Esophagus mucosa (tissue), 1 donor: ENCODE measurements at regions not wholly inside any gene's neighbourhood (a gene's known extent, or its start where the extent isn't known, plus 50 kb on each side); places are given as distances from the start of the nearest gene placed in this dataset.
"Not testable (repeated sequence)": the region's sequence is repeated elsewhere in the genome, so short reads cannot be mapped to it uniquely, and the experiment has no call there.

ENCODE experiments used
- ATAC-seq: fragments of 200-7000 bp; cut with Tn5 transposase; one replicate; pipeline ENCODE4 v1.9.1; 2020
- donor health status: DM: yes; HTN: yes; CAD: no.

DNA sequence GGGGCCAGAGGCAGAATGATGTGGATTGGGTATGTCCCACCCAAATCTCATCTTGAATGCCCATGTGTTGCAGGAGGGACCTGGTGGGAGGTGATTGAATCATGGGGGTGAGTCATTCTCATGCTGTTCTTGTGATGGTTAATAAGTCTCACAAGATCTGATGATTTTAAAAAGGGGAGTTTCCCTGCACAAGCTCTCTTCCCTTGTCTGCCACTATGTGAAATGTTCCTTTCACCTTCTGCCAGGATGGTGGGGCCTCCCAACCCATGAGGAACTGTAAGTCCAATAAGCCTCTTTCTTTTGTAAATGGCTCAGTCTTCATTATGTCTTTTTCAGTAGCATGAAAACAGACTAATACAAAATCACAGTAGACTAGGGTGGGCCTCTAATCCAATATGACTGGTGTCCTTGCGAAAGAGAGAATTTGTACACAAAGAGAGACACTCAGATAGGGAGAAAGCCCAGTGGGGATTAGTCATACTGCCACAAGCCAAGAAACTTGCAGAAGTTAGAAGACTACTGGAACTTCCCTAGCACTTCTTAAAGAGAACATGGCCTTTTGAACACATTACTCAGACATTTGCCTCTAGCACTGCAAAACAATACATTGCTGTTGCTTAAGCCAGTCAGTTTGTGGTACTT is 68.4 kb downstream of the ANXA1 start:
- ATAC-seq: peak; percentile 99

- no peak for ATAC-seq
Observed at GRCh38 chr9:73223594-73223993, 71.9 kb downstream of the ANXA1 start.

DNA sequence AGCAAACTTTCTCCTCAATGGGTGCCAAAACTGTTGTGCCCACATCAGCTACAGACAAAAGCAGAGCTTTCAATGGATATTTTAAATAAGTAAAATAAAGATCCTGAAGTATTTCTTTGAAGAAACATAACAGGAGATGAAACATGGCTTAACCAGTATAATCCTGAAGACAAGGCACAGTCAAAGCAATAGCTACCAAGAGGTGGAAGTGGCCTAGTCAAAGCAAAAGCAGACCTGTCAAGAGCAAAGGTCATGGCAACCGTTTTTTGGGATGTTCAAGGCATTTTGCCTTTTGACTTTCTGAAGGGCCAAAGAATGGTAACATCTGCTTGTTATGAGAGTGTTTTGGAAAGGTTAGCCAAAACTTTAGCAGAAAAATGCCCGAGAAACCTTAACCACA is 77.9 kb downstream of the ANXA1 start:
- ATAC-seq: no peak

DNA sequence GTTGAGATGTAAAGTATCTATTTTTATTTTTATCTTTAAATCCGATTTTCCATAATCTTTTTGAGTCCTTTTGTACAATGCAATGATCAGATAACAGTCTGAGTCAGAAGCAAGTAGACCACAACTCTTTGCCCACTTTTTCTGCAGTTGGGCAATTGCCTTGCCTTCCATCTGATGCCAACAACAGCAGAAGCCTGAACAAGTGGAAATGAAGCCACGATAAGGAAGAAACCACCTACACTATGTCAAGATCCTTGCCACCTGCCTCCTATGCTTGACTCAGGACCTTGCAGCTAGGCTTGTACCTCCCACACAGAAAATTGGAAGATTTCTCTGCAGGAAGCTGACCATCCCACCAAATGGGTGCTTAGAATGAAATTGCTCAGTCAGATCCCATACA is 78.6 kb downstream of the ANXA1 start:
- ATAC-seq: no peak

DNA sequence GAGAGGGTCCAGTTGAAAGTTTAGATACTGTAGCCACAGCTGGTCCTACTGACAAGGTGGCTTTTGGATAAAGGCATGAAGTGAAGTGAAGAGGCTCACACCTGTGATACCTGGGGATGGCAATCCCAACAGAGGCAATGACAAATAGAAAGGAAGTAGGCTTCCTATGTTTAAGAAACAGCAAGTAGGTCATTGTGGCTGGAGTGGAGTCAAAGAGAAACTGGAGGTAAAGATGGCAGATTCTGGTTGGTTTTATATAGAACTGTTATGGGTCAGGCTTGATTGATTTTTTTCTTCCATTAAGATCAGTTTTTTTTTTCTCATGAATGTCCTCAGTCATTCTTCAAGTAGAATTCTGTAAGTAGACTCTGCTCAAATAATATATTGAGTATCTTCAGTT is 79.5 kb downstream of the ANXA1 start:
- ATAC-seq: no peak

DNA sequence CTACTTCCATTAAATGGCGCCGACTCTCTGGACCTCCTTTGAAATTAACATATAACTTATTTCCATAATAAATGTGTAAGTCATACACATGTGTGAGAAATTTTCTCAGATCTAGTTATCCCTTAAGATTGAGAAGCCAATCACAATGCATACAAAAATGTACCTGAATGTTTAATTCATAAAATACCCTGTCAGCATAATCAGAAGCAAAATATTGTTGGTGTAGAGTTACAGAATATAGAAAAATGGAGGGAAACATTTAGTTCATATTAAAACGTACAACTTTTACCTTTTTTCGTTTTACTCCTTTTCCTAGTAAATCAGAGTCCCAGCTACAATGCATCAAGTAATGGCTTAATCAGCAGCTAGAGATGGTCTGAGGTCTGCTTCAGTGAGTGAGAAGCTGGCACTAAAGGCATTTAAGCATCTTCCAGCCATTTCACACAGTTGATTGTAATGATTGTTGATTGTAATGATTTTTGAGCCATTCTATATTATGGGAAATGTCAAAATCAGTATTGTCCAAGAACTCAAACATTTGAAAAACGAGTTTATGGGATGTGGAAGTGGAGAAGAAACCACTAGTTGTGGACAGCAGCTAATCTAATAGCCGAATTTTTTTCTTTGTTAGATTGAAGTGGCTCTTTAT is 81.8 kb downstream of the ANXA1 start:
- no peak for ATAC-seq

GRCh38 chr9:73234008-73234360 is 82.3 kb downstream of the ANXA1 start:
- no peak for ATAC-seq

DNA sequence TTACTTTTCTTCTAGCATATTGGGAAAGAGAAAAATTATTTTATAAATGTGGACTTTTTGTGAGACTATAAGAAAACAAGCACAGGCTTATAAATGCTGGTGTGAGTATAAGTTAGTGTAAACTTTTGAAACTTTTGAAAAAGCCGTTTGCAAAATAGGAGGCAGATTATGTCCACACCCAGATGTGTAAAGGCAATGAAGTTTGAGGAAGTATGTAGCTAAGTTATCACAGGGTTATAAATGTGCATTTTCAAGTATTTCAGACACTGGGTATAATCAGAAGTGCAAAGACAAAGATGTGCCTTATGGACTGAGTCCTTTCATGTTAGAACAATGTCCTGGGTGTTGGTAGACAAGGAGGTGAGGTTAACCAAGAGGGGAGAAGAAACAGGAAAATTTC is 85.5 kb downstream of the ANXA1 start:
- no peak for ATAC-seq

DNA sequence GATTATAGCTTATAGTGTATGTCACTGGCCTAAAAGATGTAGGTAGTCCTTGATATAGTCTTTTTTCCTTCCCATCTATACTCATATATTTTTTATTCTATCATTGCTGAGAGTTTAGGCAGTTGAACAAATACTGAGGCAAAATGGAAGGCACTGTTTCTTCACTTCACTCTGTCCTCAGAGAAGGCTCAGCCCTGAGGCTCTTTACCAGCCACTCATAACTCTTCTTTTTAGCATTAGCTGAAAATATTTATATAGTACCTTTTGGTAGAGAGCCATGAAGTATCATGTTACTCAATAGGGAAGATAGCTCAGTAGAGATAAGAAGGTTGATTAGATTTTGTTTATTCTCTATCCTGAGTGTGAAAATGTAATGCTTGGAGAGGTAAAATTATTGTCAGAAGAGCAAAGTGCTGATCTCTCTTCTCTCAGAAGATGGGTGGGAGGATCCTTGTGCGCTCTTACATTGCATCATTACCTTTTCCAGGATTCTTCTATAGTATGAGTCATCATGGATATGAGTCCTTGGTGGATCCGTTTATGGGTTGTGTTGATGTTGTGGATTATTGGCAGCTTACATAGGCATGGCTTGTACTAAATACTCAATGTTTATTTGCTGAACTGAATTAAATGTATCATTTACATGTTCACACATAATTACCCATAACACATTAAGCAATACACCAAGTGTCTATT is 88.1 kb downstream of the ANXA1 start:
- ATAC-seq: peak; percentile 52

DNA sequence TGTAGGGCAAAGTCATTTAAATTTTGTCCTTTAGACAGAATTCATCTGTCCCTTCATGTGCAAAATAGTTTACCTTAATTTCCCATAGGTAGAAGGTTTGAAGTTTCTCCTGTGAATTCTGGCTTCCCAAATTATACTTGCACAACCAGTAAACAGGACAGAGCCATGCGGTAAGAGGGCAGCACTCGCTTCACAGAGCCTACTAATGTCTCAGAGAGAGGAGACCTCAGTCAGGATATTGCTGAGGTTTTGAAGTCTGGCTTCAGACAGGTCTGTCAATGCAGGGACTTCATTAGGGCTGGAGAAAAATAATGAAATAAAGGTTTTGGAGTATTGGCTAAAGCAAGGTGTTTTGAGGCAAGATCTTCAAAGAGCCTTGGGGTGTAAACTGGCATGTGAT is 91.4 kb downstream of the ANXA1 start:
- no peak for ATAC-seq

DNA sequence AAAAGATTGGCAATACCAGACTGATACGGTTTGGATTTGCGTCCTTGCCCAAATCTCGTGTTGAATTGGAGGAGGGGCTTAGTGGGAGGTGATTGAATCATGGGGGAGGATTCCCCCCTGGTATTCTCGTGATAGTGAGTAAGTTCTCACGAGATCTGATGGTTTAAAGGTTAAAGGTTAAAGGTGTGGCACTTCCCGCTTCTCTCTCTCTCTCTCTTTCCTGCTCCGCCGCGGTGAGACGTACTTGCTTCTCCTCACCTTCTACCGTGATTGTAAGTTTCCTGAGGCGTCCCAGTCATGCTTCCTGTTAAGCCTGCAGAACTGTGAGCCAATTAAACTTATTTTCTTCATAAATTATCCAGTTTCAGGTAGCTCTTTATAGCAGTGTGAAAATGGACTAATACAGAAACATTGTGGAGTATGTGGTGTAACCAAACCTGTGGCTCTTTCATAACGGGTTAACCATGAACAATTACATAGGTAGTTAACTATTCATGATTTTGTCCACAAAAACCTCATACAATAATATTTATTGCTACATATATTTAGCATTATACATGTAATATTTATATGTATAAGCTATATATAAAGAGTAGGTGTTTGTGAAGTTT is 107.5 kb downstream of the ANXA1 start:
- ATAC-seq: no peak

DNA sequence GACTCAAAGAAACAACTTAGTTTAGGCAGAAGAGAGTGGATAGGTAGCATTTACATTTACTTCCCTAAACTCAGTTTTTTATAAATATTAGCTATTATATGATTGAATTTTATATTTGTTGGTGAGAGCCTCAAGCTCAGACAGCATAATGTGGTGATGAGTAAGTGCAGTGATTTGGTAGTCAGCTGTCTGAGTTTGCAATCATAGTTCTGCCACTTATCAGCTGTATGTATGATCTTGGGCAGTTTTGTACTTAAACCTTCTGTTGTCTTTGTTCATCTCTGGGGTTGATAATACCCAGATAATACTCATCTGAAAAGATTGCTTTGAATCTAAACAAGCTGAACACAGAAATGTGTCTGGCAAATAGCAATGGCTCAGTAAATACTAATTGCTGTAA is 108.8 kb downstream of the ANXA1 start:
- no peak for ATAC-seq

DNA sequence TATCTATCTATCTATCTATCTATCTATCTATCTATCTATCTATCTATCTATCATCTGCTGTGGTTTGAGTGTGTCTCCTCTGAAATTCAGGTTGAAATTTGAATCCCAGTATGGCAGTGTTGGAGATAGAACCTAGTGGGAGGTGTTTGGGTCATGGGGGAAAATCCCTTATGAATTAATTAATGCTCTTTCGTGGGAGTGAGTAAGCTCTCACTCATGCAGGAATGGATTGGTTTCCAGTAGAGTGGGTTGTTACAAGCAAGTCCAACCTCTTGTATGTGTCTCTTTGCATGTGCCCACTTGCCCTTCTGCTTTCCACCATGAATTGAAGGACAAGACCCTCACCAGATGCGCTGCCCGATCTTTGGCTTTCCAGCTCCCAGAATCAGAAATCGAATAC is 113.0 kb downstream of the ANXA1 start:
- ATAC-seq: no peak

GRCh38 chr9:73265876-73266275 is 114.2 kb downstream of the ANXA1 start:
- no peak for ATAC-seq

DNA sequence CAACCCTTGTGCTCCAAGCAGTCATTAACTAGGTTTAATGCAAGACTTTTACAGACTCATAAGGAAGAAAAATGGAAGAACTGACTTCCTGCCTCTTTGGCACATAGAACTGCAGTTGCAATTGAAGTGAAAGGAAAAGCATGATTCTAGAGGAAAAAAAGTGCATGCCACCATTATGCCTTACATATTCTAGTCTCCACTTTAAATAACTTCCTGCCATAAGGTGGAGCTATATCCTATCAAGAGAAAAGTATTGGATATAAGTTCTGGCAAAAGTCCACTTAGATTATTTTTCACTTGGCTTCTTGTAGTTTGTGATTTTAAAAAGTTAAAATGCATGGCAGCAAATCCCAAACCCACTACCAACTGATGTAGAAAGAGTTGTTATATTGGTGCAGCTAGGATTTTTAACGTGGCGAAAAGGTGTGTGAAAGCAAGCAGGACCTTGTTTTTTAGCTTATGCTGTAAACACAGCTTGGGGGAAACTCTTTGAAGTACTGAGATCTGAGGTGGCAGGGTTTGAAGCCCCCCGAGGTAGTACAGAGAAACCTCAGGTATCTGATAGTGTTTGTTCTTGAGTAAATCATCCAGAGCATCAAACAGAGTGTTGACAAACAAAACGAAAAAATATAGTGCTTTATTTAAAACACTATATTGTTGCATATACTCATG is 117.9 kb downstream of the ANXA1 start:
- no peak for ATAC-seq

GRCh38 chr9:73270967-73271721 is 119.5 kb downstream of the ANXA1 start:
- ATAC-seq: peak; percentile 99

DNA sequence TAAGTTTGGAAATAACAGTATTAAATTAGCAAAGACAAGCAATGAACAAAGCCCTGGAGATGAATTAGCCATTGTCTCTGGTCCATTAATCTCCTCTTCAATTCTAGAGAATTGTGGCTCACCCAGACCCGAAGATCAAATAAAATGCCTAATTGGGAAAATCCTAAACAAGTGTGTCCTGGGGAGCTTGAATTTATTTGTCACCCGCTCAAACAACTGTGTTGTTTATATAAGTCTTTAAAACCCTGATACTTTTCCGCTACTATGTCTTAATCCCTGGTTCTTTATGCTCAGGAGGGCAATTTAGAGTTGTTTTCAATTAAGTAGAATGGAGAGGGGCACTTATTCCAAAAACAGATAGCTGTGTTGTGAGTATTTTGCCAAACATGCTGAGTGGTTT is 128.4 kb downstream of the ANXA1 start:
- no peak for ATAC-seq

- no peak for ATAC-seq
Observed at GRCh38 chr9:73284377-73284776, 132.7 kb downstream of the ANXA1 start.

DNA sequence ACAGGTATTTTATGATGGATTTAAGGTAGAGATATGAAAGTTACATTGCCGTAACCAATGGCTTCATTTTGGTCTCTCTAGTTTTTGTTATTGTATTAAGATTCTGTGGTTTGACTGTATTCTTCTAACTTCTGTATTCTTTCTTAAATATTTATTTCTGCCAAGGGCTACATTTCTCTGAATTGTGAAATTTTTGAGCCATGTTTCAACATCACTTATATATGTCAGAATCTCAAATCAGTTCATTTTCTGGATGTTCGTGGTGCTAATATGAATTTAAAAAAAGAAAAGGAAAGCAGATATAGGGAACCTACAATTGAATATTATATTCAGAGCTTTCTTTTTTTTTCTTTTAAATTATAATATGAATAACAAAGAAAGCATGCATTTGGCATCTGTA is 142.7 kb downstream of the ANXA1 start:
- ATAC-seq: no peak

DNA sequence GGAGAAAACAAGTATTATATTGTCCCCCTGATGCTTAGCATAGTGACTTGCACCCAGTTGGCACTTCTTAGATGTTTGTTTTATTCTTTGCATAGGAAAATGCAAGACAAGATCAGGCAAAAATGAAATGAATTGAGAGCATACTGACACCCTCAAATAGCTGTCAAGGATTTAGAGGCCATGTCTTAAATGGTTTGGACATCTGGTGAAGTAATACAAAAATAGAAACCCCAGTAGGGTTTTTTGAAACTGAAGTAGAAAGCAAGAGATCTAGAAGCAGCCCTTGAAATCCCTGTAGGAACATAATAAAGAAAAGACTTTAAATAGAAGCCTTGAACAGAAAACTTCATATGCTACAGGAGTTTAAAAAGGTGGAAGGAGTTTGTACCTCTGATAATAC is 174.3 kb downstream of the ANXA1 start:
- no peak for ATAC-seq

DNA sequence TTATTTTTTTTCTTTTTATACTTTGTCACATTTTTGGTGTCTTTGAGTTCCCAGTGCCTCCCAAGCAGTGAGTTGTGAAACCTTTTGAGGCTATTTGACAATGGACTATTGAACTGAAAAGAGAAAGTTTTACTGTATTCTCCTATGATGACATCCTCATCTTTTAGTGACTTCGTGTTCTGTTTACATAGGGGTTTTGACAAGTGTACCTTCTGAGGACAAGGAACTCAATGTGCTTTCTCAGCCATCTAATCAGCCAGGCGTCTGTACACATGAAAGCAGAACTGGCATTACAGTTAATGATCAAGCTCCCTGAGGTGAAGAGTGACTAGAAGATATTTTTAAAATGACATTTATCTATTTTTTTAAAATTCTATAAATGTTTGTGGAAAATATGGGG is 175.5 kb downstream of the ANXA1 start:
- ATAC-seq: no peak

- not testable (repeated sequence) for ATAC-seq
Observed at GRCh38 chr9:73337182-73337581, 185.5 kb downstream of the ANXA1 start.

GRCh38 chr9:73344060-73344459 is 192.4 kb downstream of the ANXA1 start:
- no peak for ATAC-seq
